GM21367 (cell line): ENCODE measurements at regions not wholly inside any gene's neighbourhood (a gene's known extent, or its start where the extent isn't known, plus 50 kb on each side); places are given as distances from the start of the nearest gene placed in this dataset.
"Not testable (repeated sequence)": the region's sequence is repeated elsewhere in the genome, so short reads cannot be mapped to it uniquely, and the experiment has no call there.

Experiments
- ATAC-seq: cut with Tn5 transposase; IDR thresholded peaks from one replicate; pipeline ENCODE4 v1.9.1; 2021; ENCODE audit not compliant: unreplicated experiment

- ATAC-seq = no peak
Measured at GRCh38 chr3:124650798-124651197, 79.5 kb upstream of the UMPS start.

DNA sequence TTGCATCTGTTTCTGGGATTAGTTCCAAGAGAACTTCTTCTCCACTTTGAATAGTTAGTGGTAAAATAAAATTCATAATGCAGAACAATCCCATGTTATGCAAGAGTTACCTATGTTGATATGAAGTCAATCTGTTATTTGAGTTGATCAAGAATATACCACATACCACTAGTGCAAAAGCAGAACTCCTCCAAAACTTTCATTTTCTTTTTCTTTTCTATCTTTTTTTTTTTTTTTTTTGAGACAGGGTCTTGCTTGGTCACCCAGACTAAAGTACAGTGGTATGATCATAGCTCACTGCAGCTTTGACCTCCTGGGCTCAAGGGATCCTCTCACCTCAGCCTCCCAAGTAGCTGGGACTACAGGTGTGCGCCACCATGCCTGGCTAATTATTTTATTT lies 78.8 kb upstream of the UMPS start:
- not testable (repeated sequence) for ATAC-seq

GRCh38 chr3:124652009-124652408 lies 78.2 kb upstream of the UMPS start:
- no peak for ATAC-seq

DNA sequence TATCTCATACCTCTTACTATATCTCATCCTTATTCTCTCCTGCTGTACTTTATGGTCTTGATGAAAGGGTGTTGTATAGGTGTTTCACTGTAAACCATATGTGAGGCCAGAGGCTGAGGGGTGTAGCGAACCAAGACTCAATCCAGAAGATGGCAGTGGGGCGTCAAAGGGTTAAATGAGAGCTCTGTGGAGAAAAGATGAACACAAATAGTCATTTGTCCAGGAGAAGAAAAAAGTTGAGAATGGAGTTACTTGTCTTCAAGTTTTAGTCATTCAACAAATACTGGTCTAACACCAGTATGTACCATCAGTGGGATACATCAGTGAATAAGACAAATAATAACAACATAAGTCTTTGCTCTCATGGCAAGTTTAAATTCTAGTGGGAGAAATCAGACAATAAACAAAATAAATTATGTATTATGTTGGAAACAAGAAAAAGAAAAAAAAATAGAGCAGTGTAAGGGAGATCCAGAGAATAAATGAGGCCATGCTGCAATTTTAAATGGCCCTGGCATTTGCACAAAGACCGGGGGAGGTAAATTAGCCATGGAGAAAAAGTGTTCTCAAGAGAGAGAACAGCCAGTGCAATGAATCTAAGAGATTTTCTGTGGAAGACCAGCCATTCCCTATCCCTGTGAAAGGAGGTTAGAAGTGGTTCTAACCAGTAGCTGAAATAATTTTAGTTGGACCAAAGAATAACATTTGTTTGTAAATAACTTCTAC lies 77.0 kb upstream of the UMPS start:
- ATAC-seq = no peak

DNA sequence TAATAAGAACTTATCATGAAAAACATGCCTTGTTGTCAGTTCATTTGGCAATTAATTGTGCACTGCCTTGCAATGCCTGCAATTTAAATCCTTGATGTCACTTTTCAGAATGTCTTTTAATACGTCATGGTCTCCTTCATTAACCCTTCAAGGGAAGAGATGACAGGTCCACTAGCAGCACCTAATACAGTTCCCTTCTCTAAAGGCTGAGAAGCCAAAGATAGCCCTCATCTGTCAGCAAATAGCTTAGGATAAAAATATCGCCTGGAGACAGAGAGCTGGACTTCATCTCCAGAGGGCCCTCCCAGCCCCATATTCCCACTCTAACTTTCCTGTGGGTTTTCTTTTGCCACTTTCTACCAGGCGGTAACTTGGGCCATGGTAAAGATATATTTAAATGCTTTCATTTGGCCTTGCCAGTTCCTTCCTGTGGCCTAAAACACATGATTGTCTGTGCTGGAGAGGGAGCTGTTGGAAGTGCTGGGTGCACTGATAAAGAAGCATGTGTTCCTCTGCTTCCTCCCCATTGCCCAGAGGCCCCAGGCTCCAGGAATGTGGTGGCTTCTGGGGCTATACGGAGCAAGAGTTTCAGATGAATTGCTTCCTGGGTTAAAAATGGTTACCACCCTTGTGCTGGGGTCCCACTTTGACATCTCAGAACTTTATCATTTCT lies 76.3 kb upstream of the UMPS start:
- ATAC-seq = no peak

GRCh38 chr3:124654470-124654845 lies 75.8 kb upstream of the UMPS start:
- no peak for ATAC-seq

GRCh38 chr3:124656531-124656930 lies 73.7 kb upstream of the UMPS start:
- no peak for ATAC-seq

DNA sequence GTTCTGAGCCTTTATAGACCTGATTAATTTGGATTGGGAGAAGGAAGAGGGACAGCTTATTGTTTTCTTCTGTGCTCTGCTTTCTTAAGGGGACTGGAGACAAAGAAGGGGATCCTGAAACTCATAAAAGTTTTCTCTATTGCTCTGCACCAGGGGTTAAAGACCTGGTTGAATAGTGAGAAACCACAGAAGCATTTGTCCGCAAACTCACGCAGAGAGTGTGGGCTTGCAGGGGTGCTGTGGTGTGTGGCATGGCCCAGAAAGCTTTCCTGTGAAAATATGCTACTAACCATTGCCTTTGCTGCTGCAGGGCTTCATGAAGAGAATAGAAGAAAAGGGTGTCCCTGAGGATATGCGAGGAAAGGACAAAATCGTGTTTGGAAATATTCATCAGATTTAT lies 73.1 kb upstream of the UMPS start:
- ATAC-seq = no peak

DNA sequence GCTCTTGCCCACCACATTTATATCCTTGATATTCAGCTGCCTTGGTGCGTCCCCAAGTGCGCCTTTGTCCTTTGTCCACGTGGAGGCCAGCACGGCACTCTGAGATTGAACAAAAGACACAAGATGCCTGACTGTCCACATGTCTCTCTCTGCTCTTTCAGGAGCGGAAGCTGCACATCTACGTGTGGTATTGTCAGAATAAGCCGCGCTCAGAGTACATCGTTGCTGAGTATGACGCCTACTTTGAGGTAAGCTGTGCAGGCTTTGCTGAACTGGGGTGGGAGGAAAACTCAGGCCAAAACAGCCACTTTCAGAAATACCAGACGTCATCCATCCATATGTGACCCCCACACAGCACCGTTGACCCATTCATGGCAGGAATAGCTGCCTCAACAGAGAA lies 72.0 kb upstream of the UMPS start:
- no peak for ATAC-seq

DNA sequence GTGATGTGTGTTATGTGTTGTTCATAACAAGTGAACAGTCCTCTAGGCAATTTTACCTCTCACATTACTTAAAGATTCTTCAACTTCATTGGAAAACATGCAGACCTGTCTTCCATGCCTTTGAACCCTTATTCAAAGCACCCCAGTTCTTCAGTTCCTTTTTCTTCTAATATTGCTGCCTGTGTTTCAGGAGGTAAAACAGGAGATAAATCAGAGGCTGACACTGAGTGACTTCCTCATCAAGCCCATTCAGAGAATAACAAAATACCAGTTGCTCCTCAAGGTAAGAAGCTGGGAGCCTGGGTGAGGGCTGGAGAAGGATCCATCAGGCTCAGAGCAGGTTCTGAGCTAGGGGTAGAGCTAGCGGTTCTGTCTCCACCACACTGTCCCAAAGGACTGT lies 71.1 kb upstream of the UMPS start:
- no peak for ATAC-seq

DNA sequence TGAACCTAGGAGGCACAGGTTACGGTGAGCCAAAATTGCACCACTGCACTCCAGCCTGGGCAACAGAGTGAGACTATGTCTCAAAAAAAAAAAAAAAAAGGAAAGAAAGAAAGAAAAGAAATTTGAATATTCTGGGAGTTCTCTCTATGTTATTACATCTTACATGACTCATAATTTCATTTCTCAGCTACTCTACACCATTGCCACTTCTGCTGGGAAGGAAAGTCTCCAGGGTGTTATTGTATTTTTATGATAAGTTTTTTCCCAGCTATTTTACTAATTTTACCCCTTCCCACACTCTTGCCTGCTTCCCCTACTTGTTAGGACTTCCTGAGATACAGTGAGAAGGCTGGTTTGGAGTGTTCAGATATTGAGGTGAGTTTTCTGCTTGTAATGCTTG lies 69.7 kb upstream of the UMPS start:
- ATAC-seq = no peak

GRCh38 chr3:124663690-124664089 lies 66.6 kb upstream of the UMPS start:
- no peak for ATAC-seq

DNA sequence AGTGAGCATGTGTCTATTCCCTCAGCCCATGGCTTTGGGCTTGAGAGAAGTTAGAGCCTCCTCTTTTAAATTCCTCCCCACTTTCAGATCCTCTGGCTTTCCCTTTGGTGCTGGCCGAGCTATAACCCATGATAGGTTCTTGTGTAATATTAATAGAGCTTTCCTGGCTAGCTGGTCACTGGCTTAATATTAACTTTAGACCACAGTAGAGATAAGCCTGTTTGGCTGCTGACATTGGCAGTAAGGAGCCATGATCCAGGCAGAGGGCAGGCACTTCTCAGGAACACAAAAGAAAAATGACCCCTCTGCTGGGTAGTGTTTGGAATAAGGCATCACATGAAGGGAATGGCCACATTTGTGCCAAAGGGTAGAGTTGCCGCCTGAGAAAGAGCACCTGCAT lies 65.4 kb upstream of the UMPS start:
- ATAC-seq = no peak

- no peak for ATAC-seq
Measured at GRCh38 chr3:124666067-124666466, 64.2 kb upstream of the UMPS start.

GRCh38 chr3:124669470-124669869 lies 60.8 kb upstream of the UMPS start:
- ATAC-seq = no peak

GRCh38 chr3:124671106-124671505 lies 59.1 kb upstream of the UMPS start:
- no peak for ATAC-seq

DNA sequence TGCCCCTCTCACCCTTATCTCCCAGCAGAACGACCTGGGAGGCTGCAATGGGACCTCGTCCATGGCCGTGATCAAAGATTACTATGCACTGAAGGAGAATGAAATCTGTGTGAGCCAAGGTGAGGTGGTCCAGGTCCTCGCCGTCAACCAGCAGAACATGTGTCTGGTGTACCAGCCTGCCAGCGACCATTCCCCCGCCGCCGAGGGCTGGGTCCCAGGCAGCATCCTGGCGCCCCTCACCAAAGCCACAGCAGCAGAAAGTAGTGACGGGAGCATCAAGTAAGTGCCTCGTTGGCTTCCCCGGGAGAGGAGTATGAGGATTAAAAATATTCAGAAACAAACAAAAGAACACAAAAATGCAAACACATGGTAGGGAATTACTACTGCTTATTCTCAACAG lies 55.9 kb upstream of the UMPS start:
- no peak for ATAC-seq

DNA sequence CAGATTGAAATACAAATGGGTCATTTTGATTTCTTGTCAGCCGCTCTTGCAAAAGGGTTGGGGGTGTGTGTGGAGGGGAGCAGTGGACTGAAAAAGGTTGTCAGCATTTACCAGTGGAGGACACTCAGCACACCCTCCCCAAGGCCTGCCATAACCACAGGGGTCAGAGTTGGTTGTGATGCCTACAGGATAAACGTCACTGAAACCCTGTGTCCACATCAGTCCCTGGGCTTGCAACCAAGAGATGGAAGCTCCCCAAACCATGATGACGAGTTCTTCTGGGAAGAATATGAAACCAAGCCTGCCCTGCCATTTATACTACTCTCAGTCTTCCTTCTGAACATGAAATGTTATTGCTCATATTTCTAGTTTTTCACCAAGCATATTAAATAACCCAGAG lies 54.0 kb upstream of the UMPS start:
- ATAC-seq = no peak

DNA sequence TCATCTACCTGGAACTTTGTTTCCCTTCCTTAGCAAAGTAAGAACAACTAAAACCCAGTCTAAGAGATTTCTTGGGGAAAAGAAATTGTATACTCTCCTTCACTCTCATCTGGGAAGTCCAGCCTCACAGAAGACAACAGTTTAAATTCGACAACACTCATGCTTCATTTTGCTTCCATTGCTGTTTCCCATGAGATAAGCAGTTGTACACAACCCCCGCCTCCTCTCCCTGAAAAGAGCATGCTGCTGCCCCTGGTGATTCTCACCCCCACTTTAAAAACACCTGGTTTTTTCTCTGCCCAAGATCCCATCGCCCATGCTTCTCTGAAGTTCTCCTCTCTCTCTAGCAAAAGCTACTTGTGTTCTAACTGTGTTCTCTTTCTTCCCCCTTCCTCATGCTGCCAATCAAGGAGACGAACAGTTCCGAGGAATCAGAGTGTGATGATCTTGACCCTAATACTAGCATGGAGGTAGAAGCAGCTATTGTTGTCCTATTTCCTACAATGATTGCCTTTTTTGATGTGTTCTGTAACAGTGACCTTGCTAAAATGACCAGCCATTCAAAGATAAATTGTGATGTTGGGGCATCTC lies 51.1 kb upstream of the UMPS start:
- ATAC-seq = no peak
